GM12875 (cell line): ENCODE measurements at regions not wholly inside any gene's neighbourhood (a gene's known extent, or its start where the extent isn't known, plus 50 kb on each side); places are given as distances from the start of the nearest gene placed in this dataset.

Source experiments
- H3K4me3 ChIP-seq: one replicate; pipeline ENCODE4 v1.5.1; 2011; ENCODE audit warnings: low read depth, low read length, control low read depth
- CTCF ChIP-seq: IDR thresholded peaks from 2 replicates; pipeline ENCODE4 v1.5.1; 2011; ENCODE audit warnings: low read depth, mild to moderate bottlenecking, control low read depth, inconsistent platforms, low read length, moderate library complexity, borderline replicate concordance; ENCODE audit not compliant: insufficient read depth

- H3K4me3 ChIP-seq: no peak overlapping the region
- no peak for TF ChIP-seq CTCF
Observed at GRCh38 chr10:78254013-78254412, 220.3 kb downstream of the RPS24 start.

GRCh38 chr10:78255214-78255613 lies 221.6 kb downstream of the RPS24 start:
- no peak overlapping the region for H3K4me3 ChIP-seq
- no peak for TF ChIP-seq CTCF

GRCh38 chr10:78255796-78256638 lies 222.4 kb downstream of the RPS24 start:
- H3K4me3 ChIP-seq: no peak overlapping the region
- TF ChIP-seq CTCF: no peak

GRCh38 chr10:78258323-78259030 lies 224.8 kb downstream of the RPS24 start:
- TF ChIP-seq CTCF: peak; percentile 16; the same call in 1 of the 2 replicates
- no peak overlapping the region for H3K4me3 ChIP-seq

- no peak for TF ChIP-seq CTCF
- H3K4me3 ChIP-seq: no peak overlapping the region
Observed at GRCh38 chr10:78259391-78259790, 225.7 kb downstream of the RPS24 start.

GRCh38 chr10:78260141-78260540 lies 226.5 kb downstream of the RPS24 start:
- TF ChIP-seq CTCF: no peak
- H3K4me3 ChIP-seq: no peak overlapping the region

GRCh38 chr10:78260680-78261079 lies 227.0 kb downstream of the RPS24 start:
- no peak for TF ChIP-seq CTCF
- H3K4me3 ChIP-seq: no peak overlapping the region
